ENCODE measurements at regions not wholly inside any gene's neighbourhood (a gene's known extent, or its start where the extent isn't known, plus 50 kb on each side); places are given as distances from the start of the nearest gene placed in this dataset.

DNA sequence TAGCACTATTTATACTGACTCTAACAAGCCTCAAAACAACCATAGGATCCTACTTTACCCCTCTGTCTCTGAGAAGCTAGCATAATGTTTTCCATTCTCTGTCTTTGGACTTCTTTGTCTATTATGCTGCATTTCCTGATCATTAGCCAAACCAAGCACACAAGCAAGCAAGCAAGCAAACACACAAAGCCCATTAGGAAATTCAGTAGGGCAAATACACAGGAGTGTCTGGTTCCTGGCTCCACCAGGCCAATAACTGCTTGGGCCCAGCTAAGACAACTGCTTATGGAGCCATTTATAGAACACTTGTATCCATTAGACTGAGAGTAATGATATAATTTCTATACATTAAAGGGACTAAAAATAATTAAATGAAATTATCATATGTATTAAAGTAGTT, 952.9 kb upstream of the EPHA7 start:
- TF ChIP-seq POLR2AphosphoS5 (IDR thresholded peaks at IDR 0.05; ENCODE audit: low read depth, low read length) (no peak), SIN3A (IDR thresholded peaks at IDR 0.05; ENCODE audit: borderline replicate concordance, insufficient read depth, low read length) (no peak), FOXP2 (optimal IDR thresholded peaks at IDR 0.05; ENCODE audit: borderline replicate concordance, extremely low read depth, extremely low read length, insufficient read depth) (no peak), TAF1 (IDR thresholded peaks at IDR 0.05; ENCODE audit: borderline replicate concordance, insufficient read depth, low read length) (no peak)
- TF ChIP-seq, protein P1, sequence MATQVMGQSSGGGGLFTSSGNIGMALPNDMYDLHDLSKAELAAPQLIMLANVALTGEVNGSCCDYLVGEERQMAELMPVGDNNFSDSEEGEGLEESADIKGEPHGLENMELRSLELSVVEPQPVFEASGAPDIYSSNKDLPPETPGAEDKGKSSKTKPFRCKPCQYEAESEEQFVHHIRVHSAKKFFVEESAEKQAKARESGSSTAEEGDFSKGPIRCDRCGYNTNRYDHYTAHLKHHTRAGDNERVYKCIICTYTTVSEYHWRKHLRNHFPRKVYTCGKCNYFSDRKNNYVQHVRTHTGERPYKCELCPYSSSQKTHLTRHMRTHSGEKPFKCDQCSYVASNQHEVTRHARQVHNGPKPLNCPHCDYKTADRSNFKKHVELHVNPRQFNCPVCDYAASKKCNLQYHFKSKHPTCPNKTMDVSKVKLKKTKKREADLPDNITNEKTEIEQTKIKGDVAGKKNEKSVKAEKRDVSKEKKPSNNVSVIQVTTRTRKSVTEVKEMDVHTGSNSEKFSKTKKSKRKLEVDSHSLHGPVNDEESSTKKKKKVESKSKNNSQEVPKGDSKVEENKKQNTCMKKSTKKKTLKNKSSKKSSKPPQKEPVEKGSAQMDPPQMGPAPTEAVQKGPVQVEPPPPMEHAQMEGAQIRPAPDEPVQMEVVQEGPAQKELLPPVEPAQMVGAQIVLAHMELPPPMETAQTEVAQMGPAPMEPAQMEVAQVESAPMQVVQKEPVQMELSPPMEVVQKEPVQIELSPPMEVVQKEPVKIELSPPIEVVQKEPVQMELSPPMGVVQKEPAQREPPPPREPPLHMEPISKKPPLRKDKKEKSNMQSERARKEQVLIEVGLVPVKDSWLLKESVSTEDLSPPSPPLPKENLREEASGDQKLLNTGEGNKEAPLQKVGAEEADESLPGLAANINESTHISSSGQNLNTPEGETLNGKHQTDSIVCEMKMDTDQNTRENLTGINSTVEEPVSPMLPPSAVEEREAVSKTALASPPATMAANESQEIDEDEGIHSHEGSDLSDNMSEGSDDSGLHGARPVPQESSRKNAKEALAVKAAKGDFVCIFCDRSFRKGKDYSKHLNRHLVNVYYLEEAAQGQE (IDR thresholded peaks at IDR 0.05; ENCODE audit: insufficient read depth in 1 of 2, low read depth in 2 of 2, low read length in 2 of 2): no peak

DNA sequence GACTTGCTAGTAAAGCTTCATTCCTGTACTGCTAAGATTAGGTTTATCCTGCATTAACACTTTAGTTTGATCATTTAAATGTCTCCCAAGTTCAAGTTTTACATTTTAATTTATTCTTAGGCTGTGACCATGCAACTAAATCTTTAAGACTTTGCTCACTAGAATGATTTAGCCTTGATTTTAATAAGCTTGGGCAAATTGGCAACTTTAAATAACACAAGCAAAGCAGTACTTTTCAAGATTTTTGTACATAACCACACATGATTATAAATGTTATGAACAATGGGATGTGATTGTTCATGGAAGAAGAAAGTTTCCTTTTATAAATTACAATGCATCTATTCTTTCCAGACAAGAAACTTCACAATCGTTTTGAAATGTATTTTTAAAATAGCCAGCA, 948.0 kb upstream of the EPHA7 start:
- TF ChIP-seq, protein P1 (IDR thresholded peaks at IDR 0.05; ENCODE audit: insufficient read depth in 1 of 2, low read depth in 2 of 2, low read length in 2 of 2): no peak
- TF ChIP-seq TAF1 (IDR thresholded peaks at IDR 0.05; ENCODE audit: borderline replicate concordance, insufficient read depth, low read length): no peak
- no peak for TF ChIP-seq SIN3A (IDR thresholded peaks at IDR 0.05; ENCODE audit: borderline replicate concordance, insufficient read depth, low read length)
- TF ChIP-seq FOXP2 (optimal IDR thresholded peaks at IDR 0.05; ENCODE audit: borderline replicate concordance, extremely low read depth, extremely low read length, insufficient read depth): no peak
- TF ChIP-seq POLR2AphosphoS5 (IDR thresholded peaks at IDR 0.05; ENCODE audit: low read depth, low read length): no peak

DNA sequence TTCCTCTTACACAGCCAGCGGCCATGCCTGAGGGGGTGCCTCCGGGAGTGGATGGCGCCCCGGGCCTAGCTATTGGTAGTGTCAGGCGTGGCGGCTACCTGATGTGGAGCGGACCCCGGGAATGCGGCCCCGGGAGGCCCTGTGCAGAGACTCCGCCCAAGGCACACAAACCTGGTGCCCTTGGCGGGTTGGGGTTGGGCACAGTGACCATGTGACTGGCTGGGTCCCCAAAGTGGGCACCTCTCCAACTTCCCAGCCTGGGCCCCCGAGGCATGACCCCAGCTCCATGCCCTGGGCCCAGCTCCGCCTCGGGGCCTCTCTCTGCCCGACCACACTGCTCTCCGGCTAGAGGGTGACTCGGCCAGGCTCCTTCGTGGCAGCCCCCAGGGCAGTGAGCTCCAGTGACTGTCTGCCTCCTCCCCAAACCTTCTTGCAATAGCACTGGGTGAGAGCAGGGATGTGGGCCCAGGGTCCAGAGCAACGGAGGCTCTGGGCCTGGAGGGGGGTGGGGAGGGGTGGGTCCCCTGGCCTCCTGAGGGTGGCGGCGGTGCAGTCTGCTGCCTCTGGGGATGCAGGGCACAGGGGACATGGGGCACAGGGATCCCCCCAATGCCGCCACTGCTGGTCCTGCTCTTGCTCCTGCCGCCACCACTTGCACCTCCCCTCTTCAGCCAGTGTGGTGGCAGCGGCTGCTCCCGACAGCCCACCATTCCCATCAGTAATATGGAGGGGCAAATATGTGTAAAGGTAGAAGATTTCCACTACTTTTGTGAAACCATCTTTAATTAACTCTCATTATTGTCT, 942.9 kb upstream of the EPHA7 start:
- TF ChIP-seq TAF1 (IDR thresholded peaks at IDR 0.05; ENCODE audit: borderline replicate concordance, insufficient read depth, low read length) (no peak), FOXP2 (optimal IDR thresholded peaks at IDR 0.05; ENCODE audit: borderline replicate concordance, extremely low read depth, extremely low read length, insufficient read depth) (no peak), POLR2AphosphoS5 (IDR thresholded peaks at IDR 0.05; ENCODE audit: low read depth, low read length) (no peak), SIN3A (IDR thresholded peaks at IDR 0.05; ENCODE audit: borderline replicate concordance, insufficient read depth, low read length) (no peak)
- TF ChIP-seq, protein P1 (IDR thresholded peaks at IDR 0.05; ENCODE audit: insufficient read depth in 1 of 2, low read depth in 2 of 2, low read length in 2 of 2): no peak

DNA sequence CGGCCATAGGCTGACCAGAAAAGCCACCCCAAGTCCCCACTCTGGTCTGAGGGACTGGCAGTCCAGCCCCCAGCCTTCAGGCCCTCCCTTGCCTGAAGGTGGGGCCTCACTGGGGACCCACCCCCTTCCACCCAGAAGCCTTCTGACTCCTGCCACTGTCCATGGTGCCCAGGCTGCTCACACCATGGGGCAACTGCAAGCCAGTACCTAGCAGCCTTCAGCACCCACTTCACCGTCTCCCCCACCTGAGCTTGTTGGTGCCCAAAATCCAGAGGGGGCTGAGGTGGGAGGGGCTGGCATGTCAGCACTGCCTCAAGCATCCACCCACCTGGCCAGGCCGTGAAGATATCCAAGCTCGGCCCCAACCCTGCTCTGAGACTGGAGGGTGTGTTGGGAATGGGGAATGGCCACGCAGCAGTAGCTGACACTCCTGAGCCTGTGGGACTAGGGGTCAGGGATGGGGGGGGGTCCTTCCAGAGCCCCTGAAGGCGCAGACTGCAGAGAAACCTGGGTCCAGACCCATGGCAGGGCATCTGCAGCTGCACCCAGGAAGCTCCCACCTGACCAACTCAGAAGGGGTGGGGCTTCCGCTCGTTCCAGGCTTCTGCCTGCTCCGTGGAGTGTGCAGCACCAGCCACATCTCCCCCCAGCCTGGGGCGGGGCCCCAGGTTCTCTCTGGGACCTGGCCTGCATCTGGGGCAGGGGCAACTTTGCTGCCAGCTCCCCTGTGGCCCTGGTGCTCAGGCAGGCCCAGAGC, 942.1 kb upstream of the EPHA7 start:
- TF ChIP-seq FOXP2 (optimal IDR thresholded peaks at IDR 0.05; ENCODE audit: borderline replicate concordance, extremely low read depth, extremely low read length, insufficient read depth) (no peak), POLR2AphosphoS5 (IDR thresholded peaks at IDR 0.05; ENCODE audit: low read depth, low read length) (no peak)
- TF ChIP-seq, protein P1 (IDR thresholded peaks at IDR 0.05; ENCODE audit: insufficient read depth in 1 of 2, low read depth in 2 of 2, low read length in 2 of 2): peak in 1 of 2 experiments; percentile 84; a peak in 2 of 4 replicates

All from PFSK-1 (cell line).